Neural crest cell (in vitro differentiated cells): ENCODE measurements at regions not wholly inside any gene's neighbourhood (a gene's known extent, or its start where the extent isn't known, plus 50 kb on each side); places are given as distances from the start of the nearest gene placed in this dataset.

ENCODE experiments used
- DNase-seq: peaks from one replicate; pipeline ENCODE4 v3.0.0; 2021; ENCODE audit warnings: low read depth, mixed read lengths, low spot score
- H3K27ac Mint-ChIP-seq: one replicate; pipeline ENCODE4 v1.8.0; 2021; ENCODE audit warnings: mild to moderate bottlenecking, mixed read lengths; ENCODE audit not compliant: unreplicated experiment
- H3K27me3 Mint-ChIP-seq: 2 replicates; pipeline ENCODE4 v1.8.0; 2021; ENCODE audit warnings: low read depth, mild to moderate bottlenecking, mixed read lengths
- H3K36me3 Mint-ChIP-seq: 2 replicates; pipeline ENCODE4 v1.8.0; 2021; ENCODE audit warnings: low read depth, mild to moderate bottlenecking, mixed read lengths
- H3K4me1 Mint-ChIP-seq: 2 replicates; pipeline ENCODE4 v1.8.0; 2021; ENCODE audit warnings: mixed read lengths
- H3K4me3 Mint-ChIP-seq: one replicate; pipeline ENCODE4 v1.8.0; 2021; ENCODE audit warnings: mild to moderate bottlenecking, mixed read lengths
- H3K9me3 Mint-ChIP-seq: 2 replicates; pipeline ENCODE4 v1.8.0; 2021; ENCODE audit warnings: mixed read lengths
- TF ChIP-seq, protein P1 (sequence below): fragments of 200-600 bp; sonication (generic); conservative IDR thresholded peaks from 2 replicates; pipeline ENCODE4 v1.5.0; 2021; ENCODE audit warnings: antibody characterized with exemption, mild to moderate bottlenecking

DNA sequence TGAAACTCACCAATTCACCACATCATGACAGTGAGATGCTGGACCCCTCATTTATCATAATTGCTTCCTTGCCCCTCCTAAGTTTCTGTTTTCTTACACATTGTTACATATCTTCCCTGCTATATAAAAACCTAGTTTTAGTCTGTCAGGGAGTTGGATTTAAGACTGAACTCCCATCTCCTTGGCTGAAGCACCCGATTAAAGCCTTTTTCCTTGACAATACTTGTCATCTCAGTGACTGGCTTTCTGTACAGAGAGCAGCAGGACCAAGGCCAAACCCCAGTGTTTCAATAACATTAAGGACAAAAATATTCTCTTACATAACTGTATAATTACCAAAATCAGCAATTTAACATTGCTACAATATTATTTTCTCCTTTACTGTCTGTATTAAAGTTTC is 928.4 kb downstream of the TMTC2 start:
- H3K27ac Mint-ChIP-seq: no peak overlapping the region
- H3K9me3 Mint-ChIP-seq: peaks cover 8% of the 10 kb centered on the region
- H3K27me3 Mint-ChIP-seq: no peaks in the 10 kb centered on the region
- H3K4me1 Mint-ChIP-seq: no peaks in the 10 kb centered on the region
- DNase-seq: no peak
- TF ChIP-seq, protein P1, sequence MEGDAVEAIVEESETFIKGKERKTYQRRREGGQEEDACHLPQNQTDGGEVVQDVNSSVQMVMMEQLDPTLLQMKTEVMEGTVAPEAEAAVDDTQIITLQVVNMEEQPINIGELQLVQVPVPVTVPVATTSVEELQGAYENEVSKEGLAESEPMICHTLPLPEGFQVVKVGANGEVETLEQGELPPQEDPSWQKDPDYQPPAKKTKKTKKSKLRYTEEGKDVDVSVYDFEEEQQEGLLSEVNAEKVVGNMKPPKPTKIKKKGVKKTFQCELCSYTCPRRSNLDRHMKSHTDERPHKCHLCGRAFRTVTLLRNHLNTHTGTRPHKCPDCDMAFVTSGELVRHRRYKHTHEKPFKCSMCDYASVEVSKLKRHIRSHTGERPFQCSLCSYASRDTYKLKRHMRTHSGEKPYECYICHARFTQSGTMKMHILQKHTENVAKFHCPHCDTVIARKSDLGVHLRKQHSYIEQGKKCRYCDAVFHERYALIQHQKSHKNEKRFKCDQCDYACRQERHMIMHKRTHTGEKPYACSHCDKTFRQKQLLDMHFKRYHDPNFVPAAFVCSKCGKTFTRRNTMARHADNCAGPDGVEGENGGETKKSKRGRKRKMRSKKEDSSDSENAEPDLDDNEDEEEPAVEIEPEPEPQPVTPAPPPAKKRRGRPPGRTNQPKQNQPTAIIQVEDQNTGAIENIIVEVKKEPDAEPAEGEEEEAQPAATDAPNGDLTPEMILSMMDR: no peak
- no peak overlapping the region for H3K4me3 Mint-ChIP-seq
- no peaks in the 10 kb centered on the region for H3K36me3 Mint-ChIP-seq

DNA sequence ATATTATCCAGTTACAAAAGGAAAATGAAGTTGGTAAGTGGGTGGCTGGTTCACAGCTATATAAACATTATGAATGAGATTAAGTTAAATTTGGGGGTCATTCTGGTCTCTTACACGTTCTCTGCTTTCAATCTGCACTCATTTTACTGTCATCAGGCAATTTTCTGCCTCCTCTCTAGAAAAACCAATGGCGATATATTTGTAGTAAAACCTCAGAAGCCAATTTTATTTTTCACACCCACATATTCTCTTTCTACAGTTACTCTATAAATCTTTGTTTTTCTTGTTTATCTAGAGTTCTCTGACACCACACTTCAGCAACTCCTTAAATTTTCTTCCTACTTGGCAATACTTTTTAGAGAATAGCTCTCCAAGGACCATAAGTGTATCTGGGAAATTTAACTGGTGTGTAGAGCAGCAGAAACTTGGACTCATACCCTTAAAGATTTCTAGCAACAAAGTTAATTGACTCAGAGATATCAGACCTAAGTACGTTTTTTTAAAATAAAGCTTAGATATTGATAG is 926.9 kb downstream of the TMTC2 start:
- Mint-ChIP-seq H3K36me3 (no peaks in the 10 kb centered on the region), H3K4me1 (no peaks in the 10 kb centered on the region), H3K27ac (no peak overlapping the region), H3K9me3 (peaks cover 8% of the 10 kb centered on the region), H3K27me3 (no peaks in the 10 kb centered on the region), H3K4me3 (no peak overlapping the region)
- TF ChIP-seq, protein P1: no peak
- DNase-seq: no peak

DNA sequence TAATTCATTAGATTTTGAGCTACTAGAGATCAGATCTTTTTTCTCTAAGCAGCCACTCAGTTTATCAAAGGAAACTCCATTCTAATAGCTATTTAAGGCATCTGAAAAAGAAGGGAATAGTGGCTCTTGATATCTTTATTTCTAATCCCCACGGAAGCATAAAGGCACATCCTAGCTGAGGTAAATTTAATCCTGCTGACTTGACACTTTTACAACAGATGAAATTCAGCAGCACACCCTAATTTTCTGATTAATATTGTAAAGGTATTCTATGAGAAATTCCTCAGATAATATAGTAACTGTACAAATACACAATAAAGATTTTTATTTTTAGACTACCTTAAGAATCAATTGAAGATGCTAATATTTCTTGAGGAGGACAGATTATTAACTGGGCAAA is 916.4 kb downstream of the TMTC2 start:
- H3K36me3 Mint-ChIP-seq: no peaks in the 10 kb centered on the region
- H3K4me1 Mint-ChIP-seq: no peaks in the 10 kb centered on the region
- H3K9me3 Mint-ChIP-seq: peaks cover 21% of the 10 kb centered on the region
- H3K27me3 Mint-ChIP-seq: no peaks in the 10 kb centered on the region
- no peak overlapping the region for H3K27ac Mint-ChIP-seq
- DNase-seq: no peak
- H3K4me3 Mint-ChIP-seq: no peak overlapping the region
- TF ChIP-seq, protein P1: no peak

DNA sequence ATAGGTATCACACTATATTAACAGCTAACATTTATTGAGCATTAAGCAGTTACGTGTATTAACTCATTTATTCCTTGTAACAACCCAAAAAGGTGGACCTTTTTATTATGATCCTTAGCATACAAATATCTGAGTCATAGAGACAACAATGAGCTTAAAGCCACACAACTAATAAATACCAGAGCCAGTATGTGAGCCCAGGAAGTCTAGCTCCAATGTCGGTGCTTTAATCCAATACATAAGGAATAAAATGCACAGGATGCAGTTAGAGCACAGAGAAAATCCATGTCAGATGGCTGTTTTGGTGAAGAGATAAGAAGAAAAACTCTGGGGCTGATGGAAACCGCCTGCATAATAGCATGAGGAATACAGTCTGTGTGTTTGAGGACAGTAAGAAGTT is 888.6 kb downstream of the TMTC2 start:
- H3K9me3 Mint-ChIP-seq: peaks cover under 1% of the 10 kb centered on the region
- peaks cover under 1% of the 10 kb centered on the region for H3K36me3 Mint-ChIP-seq
- TF ChIP-seq, protein P1: no peak
- no peak for DNase-seq
- peaks cover 3% of the 10 kb centered on the region for H3K4me1 Mint-ChIP-seq
- H3K27ac Mint-ChIP-seq: no peak overlapping the region
- H3K27me3 Mint-ChIP-seq: no peaks in the 10 kb centered on the region
- no peak overlapping the region for H3K4me3 Mint-ChIP-seq

DNA sequence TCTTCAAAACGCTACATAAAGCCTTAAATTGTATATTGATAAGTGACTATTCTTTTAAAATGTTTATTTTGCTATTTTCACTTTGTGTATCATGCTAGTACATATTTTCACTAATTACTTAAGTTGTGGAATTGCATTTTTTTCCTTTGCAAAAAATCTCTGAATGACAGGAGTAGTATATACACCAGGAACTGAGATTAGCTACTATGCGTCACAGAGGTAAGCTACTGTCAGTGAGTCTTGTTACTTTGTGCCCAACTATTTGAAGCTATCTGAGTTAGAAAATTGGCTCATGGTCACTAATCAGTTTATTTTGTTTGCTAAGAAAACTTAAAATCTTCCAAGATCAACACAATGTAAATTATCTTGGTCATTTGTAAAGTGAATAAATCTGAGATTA is 887.4 kb downstream of the TMTC2 start:
- Mint-ChIP-seq H3K4me1 (peaks cover under 1% of the 10 kb centered on the region), H3K27me3 (no peaks in the 10 kb centered on the region), H3K36me3 (peaks cover 3% of the 10 kb centered on the region), H3K9me3 (peaks cover 4% of the 10 kb centered on the region), H3K4me3 (no peak overlapping the region), H3K27ac (no peak overlapping the region)
- no peak for DNase-seq
- TF ChIP-seq, protein P1: no peak

DNA sequence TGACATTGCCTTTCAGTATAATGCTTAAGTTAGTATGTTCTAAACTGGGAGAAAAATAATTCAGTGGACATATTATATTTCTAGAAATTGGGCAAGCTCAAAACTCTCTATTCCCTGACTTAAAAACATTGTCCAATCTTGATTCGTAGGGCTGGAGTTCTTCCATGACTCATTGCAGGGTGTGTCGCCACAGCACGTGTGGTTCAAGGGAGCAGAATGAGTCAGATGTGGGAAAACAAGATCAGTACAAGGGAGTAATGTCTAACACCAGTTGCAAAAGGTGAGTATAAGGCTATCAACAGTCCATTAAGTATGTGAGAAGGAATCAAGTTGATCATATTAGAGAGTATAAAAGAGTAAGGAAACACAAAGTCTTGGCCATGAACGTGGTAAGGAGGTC is 887.0 kb downstream of the TMTC2 start:
- Mint-ChIP-seq H3K4me1 (no peaks in the 10 kb centered on the region), H3K27ac (no peak overlapping the region), H3K36me3 (peaks cover 3% of the 10 kb centered on the region), H3K9me3 (peaks cover 4% of the 10 kb centered on the region), H3K4me3 (no peak overlapping the region), H3K27me3 (no peaks in the 10 kb centered on the region)
- DNase-seq: no peak
- TF ChIP-seq, protein P1: no peak
